T-cell (primary cell): ENCODE measurements at regions not wholly inside any gene's neighbourhood (a gene's known extent, or its start where the extent isn't known, plus 50 kb on each side); places are given as distances from the start of the nearest gene placed in this dataset.
"Not testable (repeated sequence)": the region's sequence is repeated elsewhere in the genome, so short reads cannot be mapped to it uniquely, and the experiment has no call there.

Source experiments
- ATAC-seq, 4 experiments: fragments of 200-7000 bp in 3 of 4; fragments of 150-1000 bp in 1 of 4; cut with Tn5 transposase; replicated peaks in 1 of 4; 1 replicate in 3 of 4; 2 replicates in 1 of 4; pipeline ENCODE4 v1.10.0; 2021; ENCODE audit warnings: moderate library complexity in 3 of 4, mild to moderate bottlenecking in 2 of 4, moderate number of reproducible peaks in 1 of 4
- CTCF ChIA-PET, 2 donors: fragments of 300-600 bp; sonication (Branson Sonifier 250); formaldehyde crosslinking; loops; one replicate each; lab custom pipeline; 2022; ENCODE audit warnings: antibody characterized with exemption in 2 of 2; lab: Charles Lee
- POLR2A ChIA-PET, 2 donors: fragments of 300-600 bp; sonication (Branson Sonifier 250); formaldehyde crosslinking; loops; one replicate each; lab custom pipeline; 2022; ENCODE audit warnings: antibody characterized with exemption in 2 of 2; lab: Charles Lee
- DNase-seq, 35 experiments: peaks; one replicate each; pipeline versions ENCODE4 v3.0.0 to v3.0.0-alpha.2; 2013 to 2023
- H3K27ac ChIP-seq: one replicate; pipeline ENCODE4 v1.5.1; 2013; ENCODE audit warnings: low read length
- H3K27me3 ChIP-seq, 2 experiments: replicated peaks in 1 of 2; 1 replicate in 1 of 2; 2 replicates in 1 of 2; pipeline versions ENCODE4 v1.6.1 to v1.7.0; 2013; ENCODE audit warnings: low read length in 1 of 2, mixed read lengths in 1 of 2; ENCODE audit not compliant: control insufficient read depth in 2 of 2, insufficient read depth in 2 of 2; ENCODE audit errors: extremely low read depth in 1 of 2
- H3K36me3 ChIP-seq, 2 donors: 1 replicate in 1 of 2; 2 replicates in 1 of 2; pipeline versions ENCODE4 v1.6.1 to v1.7.0; 2013; ENCODE audit warnings: low read length in 1 of 2; ENCODE audit not compliant: control insufficient read depth in 2 of 2, insufficient read depth in 1 of 2; ENCODE audit errors: extremely low read depth in 1 of 2
- H3K4me1 ChIP-seq, 2 experiments: 1 replicate in 1 of 2; 2 replicates in 1 of 2; pipeline versions ENCODE4 v1.6.1 to v1.7.0; 2013; ENCODE audit warnings: low read length in 2 of 2, mixed read lengths in 1 of 2; ENCODE audit not compliant: insufficient read depth in 2 of 2, control insufficient read depth in 1 of 2; ENCODE audit errors: extremely low read depth in 1 of 2
- H3K4me3 ChIP-seq, 2 donors: 1 replicate in 1 of 2; 2 replicates in 1 of 2; pipeline versions ENCODE4 v1.5.1 to v1.7.0; 2013; ENCODE audit warnings: mild to moderate bottlenecking in 2 of 2, low read length in 1 of 2, moderate library complexity in 1 of 2; ENCODE audit not compliant: control insufficient read depth in 1 of 2; ENCODE audit errors: extremely low read depth in 1 of 2
- H3K9me3 ChIP-seq: 2 replicates; pipeline ENCODE4 v1.7.0; 2013
- H3K27ac Mint-ChIP-seq, 2 donors: one replicate each; pipeline ENCODE4 v1.8.0; 2020 to 2021; ENCODE audit warnings: mild to moderate bottlenecking in 2 of 2, mixed read lengths in 2 of 2
- H3K27me3 Mint-ChIP-seq, 2 donors: one replicate each; pipeline ENCODE4 v1.8.0; 2021 to 2022; ENCODE audit warnings: mixed read lengths in 2 of 2
- H3K36me3 Mint-ChIP-seq: one replicate; pipeline ENCODE4 v1.8.0; 2021; ENCODE audit warnings: mixed read lengths
- H3K4me1 Mint-ChIP-seq, 3 donors: one replicate each; pipeline ENCODE4 v1.8.0; 2020 to 2022; ENCODE audit warnings: mixed read lengths in 3 of 3, mild to moderate bottlenecking in 1 of 3
- H3K4me3 Mint-ChIP-seq, 3 donors: one replicate each; pipeline ENCODE4 v1.8.0; 2020 to 2022; ENCODE audit warnings: mild to moderate bottlenecking in 3 of 3, mixed read lengths in 3 of 3, moderate library complexity in 3 of 3
- H3K9me3 Mint-ChIP-seq, 3 donors: one replicate each; pipeline ENCODE4 v1.8.0; 2020 to 2022; ENCODE audit warnings: mixed read lengths in 3 of 3
- WGBS: methylation state at CpG from one replicate; pipeline ENCODE4 v1.1.5; 2013; ENCODE audit warnings: missing lambda C conversion rate; ENCODE audit not compliant: insufficient coverage; 5-methylcytosine and 5-hydroxymethylcytosine counted together

DNA sequence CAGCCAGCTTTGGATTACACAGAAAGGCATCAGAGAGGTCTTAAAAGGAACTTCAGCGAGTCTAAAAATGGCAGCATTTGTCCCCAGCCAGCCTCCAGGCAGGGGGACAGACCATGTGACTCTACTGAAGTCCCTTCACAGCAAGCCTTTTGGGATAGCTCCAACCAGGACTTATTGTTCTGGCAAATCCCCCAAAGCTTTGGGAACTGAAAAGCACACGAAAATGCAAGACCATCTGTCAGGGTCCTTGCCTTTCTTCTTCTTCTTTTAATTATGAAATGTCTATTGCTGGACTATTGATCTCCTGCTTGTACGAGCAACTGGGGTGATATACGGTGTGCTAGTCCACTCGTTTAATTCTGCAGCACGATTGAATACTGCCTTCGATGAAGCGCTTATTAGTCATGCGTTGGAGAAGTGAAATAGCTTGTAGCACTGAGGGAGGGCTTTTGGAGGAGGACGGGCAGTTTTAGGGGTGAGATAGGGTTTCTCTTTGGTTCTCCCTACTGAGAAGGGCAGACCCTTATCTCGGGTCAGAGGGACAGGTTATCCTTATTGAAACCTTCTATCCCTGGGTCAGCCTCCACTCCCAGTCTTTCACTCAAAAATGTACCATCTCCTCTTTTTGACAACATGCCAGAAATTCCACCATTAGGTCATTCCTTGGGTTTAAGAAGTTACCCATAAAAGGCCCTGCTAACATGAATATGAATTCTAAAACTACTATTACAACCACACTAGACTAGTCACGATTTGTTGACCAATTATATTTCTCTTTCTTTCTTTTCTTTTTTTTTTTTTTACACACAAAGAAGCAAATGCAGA, 416.4 kb downstream of the MIAT start:
- DNase-seq = no peak
- Mint-ChIP-seq H3K4me3 (no peak overlapping the region), H3K9me3 (peaks cover 0 to 9% (median 0%) of the 10 kb centered on the region in 3 donors), H3K27me3 (peaks cover 24 to 30% of the 10 kb centered on the region in 2 donors), H3K4me1 (no peaks in the 10 kb centered on the region), H3K27ac (no peak overlapping the region), H3K36me3 (no peaks in the 10 kb centered on the region)
- ChIA-PET POLR2A (no interaction called here), CTCF (no interaction called here)
- H3K36me3 ChIP-seq = no peaks in the 10 kb centered on the region
- no peak overlapping the region for H3K27ac ChIP-seq
- no peaks in the 10 kb centered on the region for H3K9me3 ChIP-seq
- ATAC-seq = no peak
- 96% methylated on average over 7 of the region's 12 CpGs for WGBS
- no peak overlapping the region for H3K4me3 ChIP-seq
- peaks cover 2 to 21% of the 10 kb centered on the region in 2 experiments for H3K27me3 ChIP-seq
- H3K4me1 ChIP-seq = no peaks in the 10 kb centered on the region

DNA sequence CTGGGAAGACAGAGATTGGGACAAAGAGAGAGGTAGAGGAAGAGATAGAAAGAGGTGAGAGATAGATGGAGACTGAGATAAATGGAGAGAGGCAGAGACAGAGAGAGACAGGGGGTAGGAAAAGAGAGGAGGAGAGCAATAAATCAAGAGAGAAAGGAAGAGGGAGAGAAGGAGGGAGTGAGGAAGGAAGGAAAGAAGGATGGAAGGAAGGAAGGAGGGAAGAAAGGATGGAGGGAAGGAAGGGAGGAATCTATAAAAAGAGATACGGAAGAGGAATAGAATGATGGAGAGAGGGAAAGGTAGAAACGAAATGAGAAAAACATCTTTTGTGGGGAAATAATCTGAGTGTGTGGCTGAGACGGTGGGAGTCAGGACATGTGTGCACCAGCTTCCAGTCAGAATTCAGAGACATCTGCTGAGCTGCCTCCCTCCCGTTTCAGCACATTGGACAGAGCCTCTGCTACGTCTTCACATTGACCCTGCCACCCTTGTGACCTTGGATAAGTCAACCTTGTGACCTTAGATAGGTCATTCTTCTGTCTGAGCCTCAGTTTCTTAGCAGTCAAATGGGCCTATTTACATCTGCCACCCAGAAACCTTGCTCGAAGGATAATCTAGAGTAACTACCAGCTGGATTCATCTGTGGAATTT, 417.8 kb downstream of the MIAT start:
- no peak for DNase-seq
- Histone ChIP-seq H3K9me3 (no peaks in the 10 kb centered on the region), H3K27me3 (peaks cover 0 to 29% of the 10 kb centered on the region in 2 experiments), H3K27ac (no peak overlapping the region), H3K36me3 (no peaks in the 10 kb centered on the region), H3K4me1 (no peaks in the 10 kb centered on the region), H3K4me3 (no peak overlapping the region)
- H3K27me3 Mint-ChIP-seq = peaks cover 19 to 27% of the 10 kb centered on the region in 2 donors
- no peak for ATAC-seq
- 51% methylated on average over 6 of the region's 6 CpGs for WGBS
- ChIA-PET POLR2A (no interaction called here), CTCF (no interaction called here)
- no peak overlapping the region for H3K4me3 Mint-ChIP-seq
- H3K27ac Mint-ChIP-seq = no peak overlapping the region
- H3K36me3 Mint-ChIP-seq = no peaks in the 10 kb centered on the region
- peaks cover 0 to 4% (median 0%) of the 10 kb centered on the region in 3 donors for H3K9me3 Mint-ChIP-seq
- H3K4me1 Mint-ChIP-seq = no peaks in the 10 kb centered on the region

DNA sequence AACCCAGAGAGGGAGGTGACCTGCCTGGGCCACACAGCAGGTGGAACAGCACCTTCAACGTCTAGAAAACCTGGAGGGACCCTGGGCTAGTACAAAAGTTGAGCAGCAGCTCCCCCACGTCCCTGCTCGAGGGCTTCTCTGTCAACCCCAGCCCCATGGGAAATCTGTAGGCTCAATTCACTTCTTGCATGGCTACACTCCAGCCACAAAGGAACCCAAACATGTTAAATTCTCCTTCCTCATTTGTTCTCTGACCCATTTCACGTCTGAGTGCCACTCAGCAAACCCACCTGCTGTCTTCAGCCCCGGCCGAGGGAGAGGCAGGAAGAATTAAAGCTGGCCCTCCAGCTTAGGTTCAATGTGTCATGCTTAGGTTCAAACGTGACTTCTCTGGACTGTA, 418.5 kb downstream of the MIAT start:
- CTCF ChIA-PET = no interaction called here
- no peaks in the 10 kb centered on the region for H3K36me3 Mint-ChIP-seq
- POLR2A ChIA-PET = no interaction called here
- H3K27ac Mint-ChIP-seq = no peak overlapping the region
- DNase-seq (no peak), ATAC-seq (no peak)
- H3K36me3 ChIP-seq = no peaks in the 10 kb centered on the region
- peaks cover 0 to 4% (median 0%) of the 10 kb centered on the region in 3 donors for H3K9me3 Mint-ChIP-seq
- peaks cover 24% of the 10 kb centered on the region in 2 donors for H3K27me3 Mint-ChIP-seq
- no peak overlapping the region for H3K4me3 ChIP-seq
- peaks cover 0 to 25% of the 10 kb centered on the region in 2 experiments for H3K27me3 ChIP-seq
- H3K4me1 Mint-ChIP-seq = no peaks in the 10 kb centered on the region
- H3K4me3 Mint-ChIP-seq = no peak overlapping the region
- H3K27ac ChIP-seq = no peak overlapping the region
- H3K4me1 ChIP-seq = no peaks in the 10 kb centered on the region
- H3K9me3 ChIP-seq = no peaks in the 10 kb centered on the region
- WGBS = 27% methylated on average over 7 of the region's 7 CpGs

DNA sequence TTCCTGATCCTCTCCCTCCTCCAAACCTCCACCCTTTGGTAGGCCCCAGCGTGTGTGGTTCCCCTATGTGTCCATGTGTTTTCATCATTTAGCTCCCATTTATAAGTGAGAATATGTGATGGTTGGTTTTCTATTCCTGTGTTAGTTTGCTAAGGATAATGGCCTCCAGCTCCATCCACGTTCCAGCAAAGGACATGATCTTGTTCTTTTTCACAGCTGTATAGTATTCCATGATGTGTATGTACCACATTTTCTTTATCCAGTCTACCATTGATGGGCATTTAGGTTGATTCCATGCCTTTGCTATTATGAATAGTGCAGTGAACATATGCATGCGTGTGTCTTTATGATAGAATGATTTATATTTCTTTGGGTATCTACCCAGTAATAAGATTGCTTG, 420.7 kb downstream of the MIAT start:
- ATAC-seq, H3K27ac Mint-ChIP-seq, H3K9me3 Mint-ChIP-seq, H3K4me1 Mint-ChIP-seq, H3K9me3 ChIP-seq, H3K36me3 ChIP-seq, H3K4me3 Mint-ChIP-seq, H3K4me3 ChIP-seq, POLR2A ChIA-PET, CTCF ChIA-PET, H3K36me3 Mint-ChIP-seq, DNase-seq, H3K27ac ChIP-seq, H3K4me1 ChIP-seq: not testable (repeated sequence)
- peaks cover 0 to 20% of the 10 kb centered on the region in 2 experiments for H3K27me3 ChIP-seq
- WGBS = no CpG with 5 or more reads among the region's 3 CpGs
- H3K27me3 Mint-ChIP-seq = peaks cover 25 to 33% of the 10 kb centered on the region in 2 donors

DNA sequence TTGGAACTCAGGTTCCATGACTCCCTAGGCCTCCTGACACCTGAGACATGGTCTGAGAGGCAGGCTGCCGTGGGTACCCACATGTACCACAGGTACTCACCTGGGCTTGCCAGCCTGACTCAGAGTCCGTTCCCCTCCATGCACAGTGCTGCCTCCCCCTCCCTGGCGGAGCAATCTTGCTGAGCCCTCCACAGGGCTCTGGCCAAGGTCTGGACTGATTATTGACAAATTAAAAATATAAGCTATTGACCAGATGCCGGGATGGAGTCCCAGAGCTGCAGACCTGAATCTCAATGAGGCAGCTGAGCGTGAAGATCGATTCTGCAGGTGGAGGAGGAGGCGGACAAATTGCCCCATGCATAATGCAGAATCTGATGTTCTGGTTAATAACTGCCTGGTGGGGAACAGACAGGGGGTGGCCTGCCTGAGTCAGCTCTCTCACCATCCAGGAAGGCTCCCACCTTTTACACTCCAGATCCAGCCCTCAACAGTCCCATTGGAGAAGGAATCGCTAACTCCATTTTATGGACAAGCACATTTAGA, 422.7 kb downstream of the MIAT start:
- POLR2A ChIA-PET = no interaction called here
- Histone ChIP-seq H3K36me3 (no peaks in the 10 kb centered on the region), H3K4me3 (no peak overlapping the region), H3K27me3 (peaks cover 3 to 15% of the 10 kb centered on the region in 2 experiments), H3K9me3 (no peaks in the 10 kb centered on the region), H3K27ac (no peak overlapping the region), H3K4me1 (no peaks in the 10 kb centered on the region)
- ATAC-seq (no peak), DNase-seq (no peak)
- WGBS = 73% methylated on average over 4 of the region's 8 CpGs
- Mint-ChIP-seq H3K4me1 (no peaks in the 10 kb centered on the region), H3K4me3 (no peak overlapping the region), H3K36me3 (no peaks in the 10 kb centered on the region), H3K27me3 (peaks cover 19 to 22% of the 10 kb centered on the region in 2 donors), H3K9me3 (no peaks in the 10 kb centered on the region), H3K27ac (no peak overlapping the region)
- CTCF ChIA-PET = interaction anchor here in 1 of 2 donors (0.7 kb wide), 1 partner anchor 750 kb away, joined by 3 read pairs; no protein-coding TSS in a partner anchor

DNA sequence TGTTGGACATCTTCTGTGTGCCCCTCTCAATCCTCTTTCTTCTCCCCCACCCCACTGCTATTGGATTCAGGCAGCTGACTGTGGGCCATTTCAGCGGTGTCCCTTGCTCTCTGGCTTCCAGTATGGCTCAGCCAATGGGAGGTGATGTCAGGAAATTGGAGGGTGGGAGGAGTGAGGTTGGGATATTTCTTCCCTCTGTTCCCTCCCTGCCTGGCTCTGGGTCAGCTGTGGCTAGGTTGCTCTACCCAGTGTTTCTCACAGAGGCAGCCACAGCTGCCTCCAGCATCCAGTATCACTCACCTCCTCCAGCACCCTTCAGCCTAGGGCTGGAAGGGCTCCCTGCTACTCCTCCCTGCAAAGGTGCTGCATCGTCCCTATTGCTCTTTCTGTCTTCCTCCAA, 423.5 kb downstream of the MIAT start:
- no peak overlapping the region for H3K27ac Mint-ChIP-seq
- ChIA-PET CTCF (no interaction called here), POLR2A (no interaction called here)
- 60% methylated on average over 1 of the region's 2 CpGs for WGBS
- H3K9me3 Mint-ChIP-seq = no peaks in the 10 kb centered on the region
- peaks cover 26 to 27% of the 10 kb centered on the region in 2 donors for H3K27me3 Mint-ChIP-seq
- no peak overlapping the region for H3K4me3 Mint-ChIP-seq
- Histone ChIP-seq H3K9me3 (no peaks in the 10 kb centered on the region), H3K4me3 (no peak overlapping the region), H3K27ac (no peak overlapping the region), H3K4me1 (no peaks in the 10 kb centered on the region), H3K36me3 (no peaks in the 10 kb centered on the region), H3K27me3 (peaks cover 3 to 18% of the 10 kb centered on the region in 2 experiments)
- no peaks in the 10 kb centered on the region for H3K4me1 Mint-ChIP-seq
- no peaks in the 10 kb centered on the region for H3K36me3 Mint-ChIP-seq
- no peak for DNase-seq
- ATAC-seq = no peak
